Astrocyte (in vitro differentiated cells and primary cell): ENCODE measurements at regions not wholly inside any gene's neighbourhood (a gene's known extent, or its start where the extent isn't known, plus 50 kb on each side); places are given as distances from the start of the nearest gene placed in this dataset.

ENCODE experiments used
- DNase-seq: peaks from one replicate; pipeline ENCODE4 v3.0.0-alpha.2; 2010; ENCODE audit warnings: low read depth
- FAIRE-seq: peaks from 2 replicates; lab custom pipeline; 2011; peaks lifted over from hg19 to GRCh38; lab: Jason Lieb, UNC
- H2AFZ ChIP-seq: 2 replicates; pipeline ENCODE4 v1.6.0; 2012; ENCODE audit warnings: low read depth, low read length, inconsistent platforms
- H3K27ac ChIP-seq: 2 replicates; pipeline ENCODE4 v1.5.1; 2011; ENCODE audit warnings: low read depth, low read length, inconsistent platforms
- H3K27me3 ChIP-seq: 2 replicates; pipeline ENCODE4 v1.6.0; 2011; ENCODE audit warnings: low read length, inconsistent platforms; ENCODE audit not compliant: insufficient read depth
- H3K36me3 ChIP-seq: 2 replicates; pipeline ENCODE4 v1.5.1; 2011; ENCODE audit warnings: low read length, inconsistent platforms; ENCODE audit not compliant: insufficient read depth
- H3K4me1 ChIP-seq: 2 replicates; pipeline ENCODE4 v1.5.1; 2011; ENCODE audit warnings: low read length, inconsistent platforms; ENCODE audit not compliant: insufficient read depth
- H3K4me2 ChIP-seq: 2 replicates; pipeline ENCODE4 v1.6.0; 2012; ENCODE audit warnings: low read length, inconsistent platforms
- H3K4me3 ChIP-seq: 2 replicates; pipeline ENCODE4 v1.5.1; 2011; ENCODE audit warnings: low read depth, mild to moderate bottlenecking, low read length, inconsistent platforms; ENCODE audit not compliant: insufficient read depth
- H3K79me2 ChIP-seq: 2 replicates; pipeline ENCODE4 v1.6.0; 2012; ENCODE audit warnings: mild to moderate bottlenecking, low read length, inconsistent platforms; ENCODE audit not compliant: insufficient read depth
- H3K9ac ChIP-seq: 2 replicates; pipeline ENCODE4 v1.6.0; 2012; ENCODE audit warnings: mild to moderate bottlenecking, low read length, inconsistent platforms
- H3K9me3 ChIP-seq: 2 replicates; pipeline ENCODE4 v1.5.1; 2012; ENCODE audit warnings: low read depth, mild to moderate bottlenecking, low read length, inconsistent platforms; ENCODE audit not compliant: insufficient read depth
- H4K20me1 ChIP-seq: 2 replicates; pipeline ENCODE4 v1.6.0; 2012; ENCODE audit warnings: low read length, inconsistent platforms; ENCODE audit not compliant: insufficient read depth
- H3K27ac Mint-ChIP-seq: one replicate; pipeline ENCODE4 v1.8.0; 2021; ENCODE audit warnings: mild to moderate bottlenecking, mixed read lengths; ENCODE audit not compliant: unreplicated experiment
- H3K27me3 Mint-ChIP-seq: one replicate; pipeline ENCODE4 v1.8.0; 2021; ENCODE audit warnings: low read depth, mixed read lengths; ENCODE audit not compliant: unreplicated experiment
- H3K36me3 Mint-ChIP-seq: one replicate; pipeline ENCODE4 v1.8.0; 2021; ENCODE audit warnings: low read depth, mixed read lengths; ENCODE audit not compliant: unreplicated experiment
- H3K4me1 Mint-ChIP-seq: one replicate; pipeline ENCODE4 v1.8.0; 2021; ENCODE audit warnings: low read depth, mixed read lengths; ENCODE audit not compliant: unreplicated experiment
- H3K4me3 Mint-ChIP-seq: one replicate; pipeline ENCODE4 v1.8.0; 2021; ENCODE audit warnings: mild to moderate bottlenecking, moderate library complexity, mixed read lengths; ENCODE audit not compliant: unreplicated experiment
- H3K9me3 Mint-ChIP-seq: one replicate; pipeline ENCODE4 v1.8.0; 2021; ENCODE audit warnings: mild to moderate bottlenecking, mixed read lengths; ENCODE audit not compliant: unreplicated experiment
- CTCF ChIP-seq: IDR thresholded peaks from 2 replicates; pipeline ENCODE4 v1.5.1; 2011; ENCODE audit warnings: low read depth, mild to moderate bottlenecking, inconsistent platforms, low read length, moderate library complexity; ENCODE audit not compliant: insufficient read depth
- EZH2 ChIP-seq: IDR thresholded peaks from 2 replicates; pipeline ENCODE4 v1.6.1; 2012; ENCODE audit warnings: mild to moderate bottlenecking, low read length, inconsistent platforms; ENCODE audit not compliant: insufficient read depth

GRCh38 chr16:50479771-50480170 lies 68.4 kb upstream of the NKD1 start:
- Histone ChIP-seq H3K9me3 (no peaks in the 10 kb centered on the region), H3K9ac (no peak overlapping the region), H3K4me2 (no peak overlapping the region), H3K79me2 (no peaks in the 10 kb centered on the region), H2AFZ (no peak overlapping the region), H3K27ac (no peak overlapping the region), H4K20me1 (no peaks in the 10 kb centered on the region), H3K4me3 (no peak overlapping the region), H3K4me1 (no peaks in the 10 kb centered on the region), H3K27me3 (peaks cover 9% of the 10 kb centered on the region), H3K36me3 (no peaks in the 10 kb centered on the region)
- H3K36me3 Mint-ChIP-seq = no peaks in the 10 kb centered on the region
- peaks cover 14% of the 10 kb centered on the region for H3K9me3 Mint-ChIP-seq
- TF ChIP-seq EZH2 = no peak
- TF ChIP-seq CTCF = no peak
- DNase-seq = no peak
- FAIRE-seq = no peak
- peaks cover 27% of the 10 kb centered on the region for H3K27me3 Mint-ChIP-seq
- no peaks in the 10 kb centered on the region for H3K4me1 Mint-ChIP-seq
- no peak overlapping the region for H3K4me3 Mint-ChIP-seq
- no peak overlapping the region for H3K27ac Mint-ChIP-seq

DNA sequence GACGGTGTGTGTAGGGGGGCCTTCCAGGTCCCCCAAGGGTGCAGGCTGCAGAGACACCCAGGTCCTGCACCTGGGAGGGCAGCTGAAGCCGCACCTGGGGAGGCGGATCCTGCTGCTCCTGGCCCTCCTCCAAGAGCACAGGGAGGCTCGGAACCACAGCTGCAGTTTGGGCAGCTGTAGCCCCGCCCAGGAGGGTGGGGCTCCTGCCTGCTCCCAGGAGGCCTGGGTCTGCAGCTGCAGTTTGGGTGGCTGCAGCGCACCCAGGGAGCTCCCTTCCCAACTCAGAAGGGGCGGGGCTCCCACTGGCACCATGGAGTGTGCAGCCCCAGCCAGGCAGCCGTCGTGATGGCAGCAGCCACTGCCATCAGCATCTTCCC lies 69.4 kb upstream of the NKD1 start:
- no peak for FAIRE-seq
- H3K9me3 ChIP-seq = no peaks in the 10 kb centered on the region
- DNase-seq = no peak

More for the DNA sequence above, 69.4 kb upstream of the NKD1 start:
- Mint-ChIP-seq H3K4me3 (no peak overlapping the region), H3K9me3 (peaks cover 4% of the 10 kb centered on the region), H3K36me3 (no peaks in the 10 kb centered on the region), H3K27me3 (peaks cover 23% of the 10 kb centered on the region), H3K27ac (no peak overlapping the region), H3K4me1 (peaks cover 3% of the 10 kb centered on the region)
- Histone ChIP-seq H3K79me2 (no peaks in the 10 kb centered on the region), H3K4me2 (no peak overlapping the region), H3K36me3 (no peaks in the 10 kb centered on the region), H3K27me3 (peaks cover 9% of the 10 kb centered on the region), H3K9ac (no peak overlapping the region), H4K20me1 (no peaks in the 10 kb centered on the region), H3K4me1 (peaks cover 2% of the 10 kb centered on the region), H2AFZ (no peak overlapping the region), H3K4me3 (no peak overlapping the region), H3K27ac (no peak overlapping the region)
- TF ChIP-seq CTCF (no peak), EZH2 (no peak)
